ENCODE measurements at regions not wholly inside any gene's neighbourhood (a gene's known extent, or its start where the extent isn't known, plus 50 kb on each side); places are given as distances from the start of the nearest gene placed in this dataset.

GRCh38 chr6:74879976-74880375 is 325.9 kb downstream of the COL12A1 start:
- no peak for DNase-seq (ENCODE audit: low read depth in 2 of 2)

DNA sequence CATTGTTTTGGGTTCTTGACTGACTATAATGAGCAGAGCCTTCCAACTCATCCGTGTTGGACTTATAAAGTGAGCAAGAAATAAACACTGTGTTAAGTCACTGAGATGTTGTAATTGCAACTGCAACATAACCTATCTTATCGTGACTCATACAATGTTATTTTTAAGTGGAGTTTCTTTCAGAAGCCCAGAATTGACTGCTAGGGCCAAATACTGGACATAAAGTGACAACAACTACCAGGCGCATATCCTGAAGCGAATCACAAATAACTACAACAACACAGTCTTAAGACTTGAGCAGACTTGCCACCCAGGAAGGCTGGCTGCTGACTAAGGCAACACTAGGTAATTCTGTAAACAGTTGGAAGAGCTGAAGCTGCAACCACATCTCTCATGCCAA is 326.6 kb downstream of the COL12A1 start:
- DNase-seq (ENCODE audit: low read depth in 2 of 2): no peak

GRCh38 chr6:74875193-74875592 is 330.7 kb downstream of the COL12A1 start:
- DNase-seq (ENCODE audit: low read depth in 2 of 2): no peak

- no peak for DNase-seq (ENCODE audit: low read depth in 2 of 2)
These were observed 332.9 kb downstream of the COL12A1 start for GRCh38 chr6:74872754-74873476.

GRCh38 chr6:74871757-74872156 is 334.1 kb downstream of the COL12A1 start:
- peak; percentile 73 to 79 for DNase-seq (ENCODE audit: low read depth in 2 of 2)

DNA sequence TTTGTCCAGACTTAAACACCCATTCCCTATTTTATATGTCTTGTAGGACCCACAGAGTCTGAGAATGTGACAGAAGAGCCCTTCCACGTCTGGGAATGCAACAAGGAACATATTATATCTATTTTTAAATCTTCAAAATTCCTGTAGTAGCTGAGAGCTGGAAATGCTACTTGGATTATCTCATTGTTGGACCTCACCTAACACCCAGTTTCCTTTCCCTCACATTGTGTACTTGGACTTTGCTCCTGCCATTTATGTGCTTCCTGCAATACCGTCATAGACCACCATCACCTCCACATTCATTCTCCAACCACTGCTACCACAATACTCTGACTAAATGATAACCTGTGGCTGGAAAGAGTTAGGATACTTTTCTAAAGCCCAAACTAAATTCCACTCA is 335.4 kb downstream of the COL12A1 start:
- DNase-seq (ENCODE audit: low read depth in 2 of 2): peak in 1 of 2 experiments; percentile 58

DNA sequence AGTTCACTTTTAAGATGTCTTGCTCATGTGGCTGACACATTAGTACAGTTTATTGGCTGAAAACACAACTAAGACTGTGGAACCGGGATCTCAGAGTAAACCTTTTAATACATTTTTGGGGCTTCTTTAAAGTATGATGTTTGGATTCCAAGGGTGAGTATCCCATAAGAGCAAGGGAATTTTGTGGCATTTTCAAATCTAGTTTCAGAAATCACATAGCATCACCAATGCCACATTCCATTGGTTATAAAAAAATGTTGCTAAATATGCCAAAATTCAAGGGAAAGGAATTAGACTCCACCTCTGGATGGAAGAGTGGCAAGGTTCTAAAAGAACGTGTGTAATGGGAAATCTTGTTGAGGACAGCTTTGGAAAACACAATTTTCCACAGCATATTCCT is 338.6 kb downstream of the COL12A1 start:
- no peak for DNase-seq (ENCODE audit: low read depth in 2 of 2)

- no peak for DNase-seq (ENCODE audit: low read depth in 2 of 2)
These were observed 341.9 kb downstream of the COL12A1 start for GRCh38 chr6:74863968-74864367.

DNA sequence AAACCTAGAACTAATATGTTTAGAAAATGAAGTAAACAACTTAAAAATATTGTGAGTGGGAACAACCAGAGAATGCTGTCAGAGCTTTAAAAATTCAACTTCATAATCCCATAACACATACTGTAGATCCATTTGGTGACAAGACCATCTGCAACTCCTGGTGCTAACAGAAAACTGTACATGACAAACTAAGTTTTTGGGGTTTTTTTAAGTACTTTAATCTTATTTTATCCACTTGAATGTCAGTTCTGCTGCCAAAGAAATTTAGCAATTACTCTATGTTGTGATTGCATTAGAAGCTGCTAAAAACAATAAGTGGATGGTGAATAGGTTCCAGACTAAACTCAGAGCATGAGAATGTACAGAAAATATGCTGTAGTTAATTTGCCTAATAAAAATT is 345.4 kb downstream of the COL12A1 start:
- DNase-seq (ENCODE audit: low read depth in 2 of 2): no peak

DNA sequence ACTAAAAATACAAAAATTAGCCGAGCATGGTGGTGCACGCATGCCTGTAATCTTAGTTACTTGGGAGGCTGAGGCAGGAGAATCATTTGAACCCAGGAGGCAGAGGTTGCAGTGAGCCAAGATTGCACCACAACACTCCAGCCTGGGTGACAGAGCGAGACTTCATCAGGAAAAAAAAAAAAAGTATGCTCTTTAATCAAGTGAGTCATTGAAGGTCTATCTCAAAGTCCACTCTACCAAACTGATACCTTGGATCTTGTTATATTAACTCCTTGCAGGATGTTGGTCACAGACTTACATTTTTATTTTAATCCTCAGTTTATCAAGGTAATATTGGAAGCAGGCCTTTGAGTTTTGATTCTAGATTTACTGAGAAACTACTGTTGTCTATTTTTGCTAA is 348.7 kb downstream of the COL12A1 start:
- no peak for DNase-seq (ENCODE audit: low read depth in 2 of 2)

DNA sequence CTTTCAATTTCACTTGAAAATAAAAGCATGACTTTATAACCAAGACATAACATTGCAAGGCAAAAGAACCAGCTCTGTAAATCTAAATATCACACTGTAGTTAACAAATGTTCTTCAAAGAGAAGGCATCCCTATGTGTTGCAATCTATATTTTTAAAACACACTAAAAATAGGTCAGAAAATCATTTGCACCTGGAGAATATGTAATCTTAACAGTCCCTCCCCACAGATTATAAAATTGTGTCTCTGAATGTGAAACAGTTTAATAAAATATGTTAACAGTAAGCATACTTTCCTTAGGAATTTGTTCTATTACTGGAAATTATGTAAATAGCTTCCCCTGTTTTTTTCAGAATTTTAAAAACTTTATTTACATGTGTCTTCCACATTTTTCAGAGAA is 351.9 kb downstream of the COL12A1 start:
- DNase-seq (ENCODE audit: low read depth in 2 of 2): peak in 1 of 2 experiments; percentile 50

- peak; percentile 79 to 80 for DNase-seq (ENCODE audit: low read depth in 2 of 2)
These were observed 354.3 kb downstream of the COL12A1 start for GRCh38 chr6:74851596-74851995.

DNA sequence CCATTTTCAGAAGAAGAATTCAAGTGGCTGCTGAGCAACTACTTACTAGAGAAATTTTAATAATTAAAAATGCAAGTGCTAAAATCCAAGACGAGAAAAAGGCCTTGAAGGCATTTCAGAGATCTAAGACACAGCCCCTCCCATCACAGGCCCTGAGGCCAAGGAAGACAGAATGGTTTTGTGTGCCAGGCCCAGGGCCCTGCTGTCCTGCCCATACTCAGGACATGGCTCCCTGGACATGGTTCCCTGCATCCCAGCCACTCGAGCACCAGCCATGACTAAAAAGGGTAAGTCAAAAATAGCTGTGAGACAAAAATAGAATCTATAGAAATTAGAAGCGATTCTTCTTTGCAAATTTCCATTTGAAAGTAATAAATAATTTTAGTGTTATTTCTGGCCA is 364.9 kb downstream of the COL12A1 start:
- DNase-seq (ENCODE audit: low read depth in 2 of 2): no peak

- DNase-seq (ENCODE audit: low read depth in 2 of 2): no peak
These were observed 370.9 kb downstream of the COL12A1 start for GRCh38 chr6:74834967-74835366.

DNA sequence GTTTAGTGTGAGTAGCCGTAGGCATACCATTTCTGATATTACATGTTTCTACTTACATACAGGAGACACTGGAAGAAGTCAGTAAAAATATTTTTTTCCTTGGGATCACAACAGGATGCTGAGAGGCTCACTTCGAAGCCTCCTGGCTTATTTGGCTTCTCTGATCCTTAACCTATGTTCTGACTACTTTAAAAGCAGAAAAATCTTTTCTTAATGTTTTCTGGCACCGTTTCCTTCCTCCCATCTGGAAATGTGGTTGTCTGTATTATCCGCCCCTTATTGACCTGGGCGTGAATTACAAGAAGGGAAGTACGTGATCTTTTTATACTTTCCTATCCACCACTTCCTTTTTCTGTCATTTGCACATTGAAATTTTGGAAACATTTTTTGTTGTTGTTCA is 379.6 kb downstream of the COL12A1 start:
- DNase-seq (ENCODE audit: low read depth in 2 of 2): no peak

GRCh38 chr6:74814440-74814839 is 391.4 kb downstream of the COL12A1 start:
- no peak for DNase-seq (ENCODE audit: low read depth in 2 of 2)

DNA sequence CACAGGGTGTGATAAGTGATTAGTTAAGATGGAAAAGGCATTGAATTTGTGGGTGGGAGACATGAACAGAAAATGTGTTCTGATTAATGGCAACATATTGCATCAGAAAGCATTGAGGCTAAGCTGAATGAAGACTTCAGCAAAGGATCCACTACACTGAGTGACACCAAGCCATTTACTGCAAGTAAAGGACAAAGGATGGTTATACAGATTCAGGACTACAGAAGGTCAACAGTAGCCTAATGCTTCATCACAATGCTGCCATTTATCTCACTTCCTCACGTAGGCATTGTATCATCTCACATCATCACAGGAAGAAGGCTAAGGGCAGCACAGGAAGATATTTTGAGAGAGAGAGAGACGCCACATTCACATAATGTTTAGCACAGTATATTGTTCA is 398.2 kb downstream of the COL12A1 start:
- no peak for DNase-seq (ENCODE audit: low read depth in 2 of 2)

DNA sequence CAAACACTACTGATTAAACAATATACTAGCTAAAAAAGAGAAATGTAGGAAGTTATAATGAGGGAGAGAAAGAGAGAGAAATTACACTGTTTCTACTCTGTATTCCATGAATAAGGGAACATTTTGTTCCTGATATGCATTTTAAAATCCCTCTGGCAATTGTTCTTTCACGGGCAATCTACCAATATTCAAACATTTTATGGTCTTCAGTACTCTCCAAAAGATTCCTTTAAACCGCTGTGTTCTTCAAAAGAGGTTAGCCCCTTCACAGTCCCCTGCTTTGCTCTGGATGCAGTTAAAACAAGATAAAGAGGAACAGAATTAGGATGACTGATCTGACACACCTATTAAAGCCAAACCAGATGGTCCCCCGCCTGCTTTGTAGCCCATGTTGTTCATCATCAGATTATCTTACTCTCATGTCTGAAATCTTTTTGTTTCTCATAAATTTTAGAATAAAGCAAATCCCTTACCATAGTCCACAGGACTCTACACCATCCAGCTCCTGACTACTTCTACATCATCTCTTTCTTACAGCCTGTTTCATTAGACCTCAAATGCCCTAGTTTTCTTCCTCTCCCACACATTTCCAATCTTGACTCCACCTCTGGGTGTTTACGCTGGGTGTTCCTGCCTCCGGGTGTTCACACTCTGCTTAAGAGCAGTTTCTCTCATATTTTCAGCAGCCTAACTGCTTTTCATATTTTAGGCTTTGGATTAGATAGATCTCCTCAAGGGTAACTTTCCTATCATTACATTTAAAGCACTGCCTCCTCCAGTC is 399.7 kb downstream of the COL12A1 start:
- no peak for DNase-seq (ENCODE audit: low read depth in 2 of 2)

DNA sequence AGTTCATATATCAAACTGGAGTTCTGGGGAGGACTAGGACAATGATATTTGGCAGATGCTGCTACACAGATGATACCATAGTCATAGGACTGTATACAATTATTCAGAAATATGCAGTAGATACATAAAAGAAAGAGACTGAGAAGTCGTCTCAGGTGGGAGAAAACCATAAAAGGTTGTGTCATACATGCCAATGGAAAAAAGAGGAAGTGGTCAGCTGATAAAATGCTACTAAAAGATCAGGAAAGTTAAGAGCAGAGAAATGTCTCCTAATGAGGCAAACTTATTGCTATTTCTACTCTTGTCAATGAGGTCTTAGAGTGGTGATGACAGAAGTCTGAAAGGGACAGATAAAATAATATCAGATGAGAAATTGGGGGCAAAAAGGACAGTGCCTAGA is 407.6 kb downstream of the COL12A1 start:
- no peak for DNase-seq (ENCODE audit: low read depth in 2 of 2)

- DNase-seq (ENCODE audit: low read depth in 2 of 2): no peak
These were observed 420.6 kb downstream of the COL12A1 start for GRCh38 chr6:74785236-74785635.

DNA sequence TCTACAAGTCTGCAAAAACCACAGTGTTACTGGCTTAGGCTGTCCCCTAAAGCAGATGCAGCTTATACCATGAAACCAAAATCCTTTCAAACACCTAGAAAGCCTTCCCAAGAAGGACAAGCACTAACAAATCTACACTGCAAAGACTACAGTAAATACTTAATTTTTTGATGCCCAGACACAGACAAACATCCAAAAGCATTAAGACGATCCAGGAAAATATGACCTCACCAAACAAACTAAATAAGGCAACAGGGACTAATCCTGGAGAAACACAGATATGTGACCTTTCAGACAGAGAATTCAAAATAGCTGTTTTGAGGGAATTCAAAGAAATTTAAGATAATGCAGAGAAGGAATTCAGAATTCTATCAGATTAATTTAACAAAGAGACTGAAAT is 423.5 kb downstream of the COL12A1 start:
- DNase-seq (ENCODE audit: low read depth in 2 of 2): no peak

DNA sequence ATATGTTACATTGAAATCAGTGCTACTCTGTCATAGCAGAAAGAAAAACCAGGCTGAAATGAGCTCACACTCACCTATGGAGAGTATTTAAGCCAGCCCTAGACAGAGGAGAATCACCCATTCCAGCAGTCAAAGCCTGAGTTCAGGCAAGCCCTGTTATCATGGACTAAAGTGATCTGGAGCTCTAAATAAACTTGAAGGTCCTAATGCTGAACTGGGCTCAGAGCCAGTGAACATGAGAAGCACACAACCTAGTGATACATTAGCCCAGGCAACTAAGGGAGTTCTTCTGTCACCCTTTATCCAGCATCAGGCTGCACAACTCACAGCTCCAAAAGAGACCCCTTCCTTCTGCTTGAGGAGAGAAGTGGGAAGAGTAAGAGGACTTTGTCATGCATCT is 425.0 kb downstream of the COL12A1 start:
- DNase-seq (ENCODE audit: low read depth in 2 of 2): no peak

- DNase-seq (ENCODE audit: low read depth in 2 of 2): no peak
These were observed 437.1 kb downstream of the COL12A1 start for GRCh38 chr6:74768738-74769137.

All from fibroblast of skin of left biceps (primary cell).